ENCODE measurements at regions not wholly inside any gene's neighbourhood (a gene's known extent, or its start where the extent isn't known, plus 50 kb on each side); places are given as distances from the start of the nearest gene placed in this dataset.

DNA sequence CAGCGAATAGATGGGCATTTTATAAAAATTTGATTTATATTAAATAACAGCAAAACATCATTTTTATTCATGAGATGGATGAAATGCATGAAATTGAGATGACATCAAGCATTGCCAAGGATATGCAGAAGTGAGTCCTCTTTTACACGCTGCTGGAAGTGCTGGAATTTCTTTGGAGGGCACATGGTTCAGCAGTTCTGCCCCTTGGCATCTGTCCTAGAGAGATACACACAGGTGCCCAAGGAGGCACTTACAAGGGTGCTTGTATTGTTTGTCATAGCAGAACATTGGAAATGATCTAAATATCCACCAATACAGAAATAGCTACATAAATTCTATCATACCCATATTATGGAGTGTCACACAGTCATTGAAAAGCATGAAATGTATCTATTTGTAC, 441.1 kb upstream of the TMPO start:
- intact Hi-C loops (cut with DNase I), result no loop called here
- no peak for ATAC-seq (ENCODE audit: poor library complexity)
- DNase-seq, result no peak

DNA sequence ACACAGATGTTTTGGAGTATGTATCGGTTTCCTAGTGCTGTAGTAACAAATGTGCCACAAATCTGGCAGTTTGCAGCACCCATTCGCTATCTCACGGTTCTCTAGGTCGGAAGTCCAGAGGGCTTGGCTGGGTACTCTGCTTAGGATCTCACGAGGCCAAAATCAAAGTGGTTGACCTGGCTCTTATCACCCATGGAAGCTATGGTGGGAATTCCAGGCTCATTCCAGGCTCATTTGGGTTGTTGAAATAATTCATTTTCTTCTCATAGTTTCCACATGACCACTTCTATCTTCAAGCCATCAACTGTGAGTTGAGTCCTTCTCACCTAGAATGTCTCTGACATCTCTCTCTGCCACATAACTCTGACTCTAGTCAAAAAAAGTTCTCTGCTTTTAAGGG, 431.0 kb upstream of the TMPO start:
- DNase-seq, result no peak
- intact Hi-C loops (cut with DNase I), result no loop called here
- ATAC-seq (ENCODE audit: poor library complexity), result no peak

DNA sequence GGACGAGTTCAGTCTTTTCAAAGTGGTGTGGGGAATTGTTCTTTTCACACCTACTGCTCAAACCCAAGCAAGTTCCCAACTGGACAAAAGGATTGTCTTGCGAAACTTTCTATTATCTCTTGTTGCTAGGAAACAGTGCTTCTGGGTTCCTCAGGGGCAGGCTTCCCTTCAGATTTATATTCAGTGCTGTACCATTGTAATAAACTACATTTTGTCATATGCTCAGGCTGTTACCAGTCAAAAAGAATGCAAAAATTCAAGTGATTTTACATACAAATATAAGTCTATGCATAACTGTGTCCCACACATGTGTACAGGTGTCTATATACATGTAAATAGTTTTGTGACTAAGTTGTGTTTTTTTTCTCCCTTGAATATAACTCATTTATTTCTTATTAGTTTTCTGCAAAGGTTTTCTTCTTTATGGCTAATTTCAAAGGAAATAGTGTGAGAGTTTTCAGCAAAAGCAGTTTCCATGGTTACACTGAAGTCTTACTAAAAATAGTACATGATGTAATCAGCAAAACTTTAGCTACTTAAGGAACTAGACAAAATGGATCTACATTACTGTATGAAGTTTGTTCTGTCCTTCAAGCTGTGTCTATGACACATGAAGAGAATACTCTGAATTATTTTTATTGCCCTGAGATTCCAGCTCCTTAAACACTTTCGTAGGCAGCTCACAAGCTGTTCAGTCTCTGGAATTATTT, 430.2 kb upstream of the TMPO start:
- DNase-seq, result no peak
- intact Hi-C loops (cut with DNase I), result no loop called here
- no peak for ATAC-seq (ENCODE audit: poor library complexity)

DNA sequence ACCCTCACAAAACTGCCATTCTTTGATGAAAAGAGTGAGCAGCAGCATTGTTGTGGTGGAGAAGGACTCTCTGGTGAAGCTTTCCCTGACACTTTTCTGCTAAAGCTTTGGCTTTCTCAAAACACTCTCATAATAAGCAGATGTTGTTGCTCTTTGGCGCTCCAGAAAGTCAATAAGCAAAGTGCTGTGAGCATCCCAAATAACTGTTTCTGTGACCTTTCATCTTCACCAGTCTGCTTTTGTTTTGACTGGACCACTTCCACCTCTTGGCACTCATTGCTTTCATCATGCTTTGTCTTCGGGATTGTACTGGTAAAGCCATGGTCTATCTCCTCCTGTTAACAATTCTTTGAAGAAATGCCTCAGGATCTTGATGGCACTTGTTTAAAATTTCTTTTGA, 424.7 kb upstream of the TMPO start:
- intact Hi-C loops (cut with DNase I), result no loop called here
- no peak for DNase-seq
- ATAC-seq (ENCODE audit: poor library complexity), result no peak

DNA sequence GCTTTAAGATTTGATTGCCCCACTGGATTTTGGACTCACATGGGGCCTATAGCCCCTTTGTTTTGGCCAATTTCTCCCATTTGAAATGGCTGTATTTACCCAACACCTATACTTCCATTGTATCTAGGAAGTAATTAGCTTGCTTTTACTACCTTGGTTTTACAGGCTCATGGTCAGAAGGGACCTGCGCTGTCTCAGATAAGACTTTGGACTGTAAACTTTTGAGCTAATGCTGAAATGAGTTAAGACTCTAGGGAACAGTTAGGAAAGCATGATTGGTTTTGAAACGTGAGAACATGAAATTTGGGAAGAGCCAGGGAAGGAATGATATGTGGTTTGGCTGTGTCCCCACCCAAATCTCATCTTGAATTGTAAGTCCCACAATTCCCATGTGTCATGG, 419.0 kb upstream of the TMPO start:
- ATAC-seq (ENCODE audit: poor library complexity), result no peak
- intact Hi-C loops (cut with DNase I), result no loop called here

DNA sequence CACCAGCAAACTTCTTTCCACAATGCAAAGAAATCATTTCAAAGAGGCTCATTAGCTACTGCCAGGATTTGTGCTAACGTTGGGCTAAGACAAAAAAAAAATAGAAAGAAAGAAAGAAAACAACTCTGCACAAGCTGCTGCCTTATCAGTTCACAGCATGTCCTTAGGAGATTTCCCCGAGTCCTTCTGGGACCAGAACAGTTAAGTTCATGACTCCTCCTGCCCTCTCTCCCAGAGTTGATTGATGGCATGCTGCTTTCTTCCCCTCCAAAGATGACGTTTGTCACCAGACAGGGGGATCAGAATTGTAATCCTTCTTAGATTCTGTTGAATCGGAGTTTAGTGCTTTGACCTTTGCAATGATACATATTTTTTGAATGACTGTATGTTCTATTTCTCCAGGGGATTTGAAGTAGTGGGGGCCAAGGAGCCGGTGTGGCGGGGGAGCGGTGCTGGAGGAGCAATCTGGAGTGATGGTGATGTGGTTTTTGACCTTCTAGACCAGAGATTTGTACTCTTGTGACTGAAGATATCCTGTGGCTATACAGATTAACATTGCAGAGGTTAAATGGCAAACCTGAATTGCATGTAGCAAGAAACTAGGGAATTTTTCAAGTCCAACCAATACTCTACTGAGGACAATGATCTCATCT, 409.2 kb upstream of the TMPO start:
- no peak for ATAC-seq (ENCODE audit: poor library complexity)
- intact Hi-C loops (cut with DNase I), result no loop called here
- no peak for DNase-seq

More for the DNA sequence above, 419.0 kb upstream of the TMPO start:
- DNase-seq, result no peak

DNA sequence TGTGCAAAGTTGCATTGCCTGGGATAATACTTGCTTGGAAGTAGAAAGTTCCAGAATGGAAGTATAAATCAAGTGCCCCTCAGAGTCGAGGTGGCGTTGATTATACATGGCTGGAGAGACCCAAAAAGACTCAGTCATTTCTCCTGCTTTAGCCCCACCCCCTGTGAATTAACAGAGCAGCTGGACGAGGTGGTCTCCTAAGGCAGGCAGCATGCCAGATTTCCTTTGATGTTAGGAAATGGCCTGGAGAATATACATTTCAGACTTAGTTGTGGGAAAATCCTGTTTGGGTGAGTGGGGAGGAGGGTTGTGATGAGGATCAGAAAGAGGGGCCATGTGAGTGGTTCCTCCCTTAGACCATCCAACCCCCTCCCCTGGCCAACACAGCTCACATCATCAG, 406.1 kb upstream of the TMPO start:
- intact Hi-C loops (cut with DNase I), result no loop called here
- ATAC-seq (ENCODE audit: poor library complexity), result no peak

DNA sequence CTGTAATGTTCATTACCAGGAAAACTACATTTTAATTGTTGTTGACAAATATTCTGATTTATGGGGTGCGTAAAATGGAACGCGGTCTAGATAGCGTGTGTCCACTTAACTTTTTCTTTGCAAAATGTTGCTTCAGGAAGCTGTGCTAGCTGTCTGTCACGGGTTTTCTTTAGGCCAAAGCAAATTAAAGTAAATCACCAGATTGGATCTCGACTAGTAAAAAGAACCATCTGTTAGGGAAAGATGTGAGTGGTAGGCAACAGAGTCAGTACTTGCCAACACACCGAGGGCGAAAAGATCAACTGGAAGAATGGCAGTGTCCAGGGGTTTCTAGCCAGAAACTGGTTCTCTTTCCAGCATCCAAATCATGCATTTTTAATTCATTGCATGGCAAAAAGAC, 404.9 kb upstream of the TMPO start:
- intact Hi-C loops (cut with DNase I), result no loop called here
- no peak for DNase-seq
- no peak for ATAC-seq (ENCODE audit: poor library complexity)

More for the DNA sequence above, 406.1 kb upstream of the TMPO start:
- no peak for DNase-seq

DNA sequence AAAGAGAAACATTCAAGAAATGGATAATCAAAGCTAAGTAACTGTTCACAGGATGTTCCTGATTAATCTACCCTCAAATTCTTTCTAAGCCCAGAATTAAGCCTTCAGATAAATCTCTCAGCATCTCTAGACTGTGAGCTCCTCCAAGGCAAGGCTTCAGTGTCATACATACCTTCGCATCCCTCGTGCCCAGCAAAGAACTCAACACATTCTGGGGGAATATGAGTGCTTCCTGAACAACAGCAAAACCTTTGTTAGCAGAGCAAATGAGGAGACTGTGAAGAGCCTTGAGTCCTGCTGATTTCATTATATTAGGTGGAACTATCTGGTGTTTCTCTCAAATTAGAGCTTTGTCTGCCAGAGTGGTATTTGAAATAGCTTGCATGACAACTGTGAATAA, 401.8 kb upstream of the TMPO start:
- intact Hi-C loops (cut with DNase I), result no loop called here
- ATAC-seq (ENCODE audit: poor library complexity), result no peak

DNA sequence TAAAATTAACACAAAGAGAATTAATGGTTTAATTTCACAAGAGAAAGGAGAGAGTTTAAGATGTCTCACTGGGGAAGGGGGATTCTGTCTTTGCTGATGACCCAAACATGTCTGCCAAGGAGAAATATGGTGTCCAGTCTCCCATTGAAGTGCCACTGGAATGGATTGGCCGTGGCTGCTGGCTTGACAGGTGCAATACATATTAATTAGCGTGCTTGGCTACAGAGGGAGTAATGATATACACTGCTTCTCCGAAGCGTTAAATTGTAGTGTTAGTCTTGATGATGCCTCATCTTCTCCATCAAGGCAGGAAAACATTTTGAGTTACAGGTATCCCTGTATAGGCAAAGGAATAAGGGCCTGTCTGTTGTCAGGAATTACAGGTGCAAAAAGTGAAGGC, 393.4 kb upstream of the TMPO start:
- intact Hi-C loops (cut with DNase I), result no loop called here
- ATAC-seq (ENCODE audit: poor library complexity) (no peak), DNase-seq (no peak)

More for the DNA sequence above, 401.8 kb upstream of the TMPO start:
- DNase-seq, result no peak

DNA sequence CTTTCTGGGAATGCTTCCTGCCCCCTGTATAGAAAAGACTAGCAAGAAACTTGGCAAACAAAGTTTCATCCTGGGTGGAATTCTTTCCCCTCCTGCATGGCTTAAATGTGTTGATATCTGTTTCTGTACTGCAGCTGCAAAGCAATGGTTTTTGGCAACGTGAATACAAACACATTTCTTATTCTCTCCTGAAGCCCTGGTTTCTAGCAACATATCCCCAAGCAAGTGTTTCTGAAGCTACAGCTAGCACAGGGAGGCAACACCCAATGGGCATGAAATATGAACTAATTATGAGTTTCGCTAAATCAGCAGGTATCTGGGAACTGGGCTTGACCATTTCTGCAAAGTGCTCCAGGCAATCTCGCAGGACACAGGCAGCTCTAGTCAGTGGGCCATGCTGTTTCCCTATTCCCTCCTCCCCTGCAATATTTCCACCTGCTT, 392.3 kb upstream of the TMPO start:
- ATAC-seq (ENCODE audit: poor library complexity), result no peak
- intact Hi-C loops (cut with DNase I), result no loop called here
- no peak for DNase-seq

DNA sequence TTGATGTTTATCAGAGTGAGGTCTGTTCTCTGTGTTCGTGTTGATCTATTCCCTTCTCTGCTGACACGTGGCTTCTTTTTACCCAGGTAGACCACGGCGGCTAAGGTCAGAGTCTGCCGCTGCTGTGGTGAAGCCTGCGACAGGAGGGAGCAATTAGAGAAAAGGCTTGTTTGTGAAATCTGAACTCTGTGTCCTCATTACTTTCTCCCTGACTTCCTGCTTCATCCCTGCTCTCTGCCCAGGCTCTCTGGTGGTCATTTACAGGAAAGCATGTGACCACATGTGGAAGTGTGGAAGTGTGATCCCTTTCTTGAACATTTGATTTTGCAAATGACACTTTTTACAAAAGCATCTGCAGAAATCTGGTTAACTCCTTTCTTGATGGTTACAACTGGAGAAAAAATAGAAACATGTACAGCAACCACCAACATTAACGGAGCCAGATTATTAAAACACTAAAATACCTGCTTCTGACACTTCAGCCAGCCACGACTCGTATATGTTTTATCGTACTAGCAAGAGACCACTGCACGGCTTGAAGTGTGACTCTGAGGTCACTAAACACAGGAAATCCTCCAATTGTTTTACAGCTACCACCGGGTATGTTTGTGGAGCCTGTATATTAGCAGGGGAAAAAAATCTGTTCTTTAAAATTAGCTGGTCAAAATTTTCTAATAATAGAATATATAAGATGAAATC, 388.6 kb upstream of the TMPO start:
- intact Hi-C loops (cut with DNase I), result no loop called here
- no peak for ATAC-seq (ENCODE audit: poor library complexity)
- no peak for DNase-seq

DNA sequence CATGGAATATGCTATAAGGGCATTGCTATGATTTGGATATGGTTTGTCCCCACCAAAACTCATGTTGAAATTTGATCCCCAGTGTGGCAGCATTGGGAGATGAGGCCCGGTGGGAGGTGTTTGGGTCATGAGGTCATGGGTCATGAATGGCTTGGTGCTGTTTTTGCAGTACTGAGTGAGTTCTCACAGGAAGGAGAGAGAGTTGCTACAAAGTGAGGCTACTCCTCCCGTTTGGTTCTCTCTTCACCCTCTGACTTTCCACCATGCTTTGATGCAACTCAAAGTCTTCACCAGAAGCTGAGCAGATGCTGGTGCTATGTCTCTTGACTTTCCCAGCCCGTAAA, 388.1 kb upstream of the TMPO start:
- intact Hi-C loops (cut with DNase I), result no loop called here
- DNase-seq (no peak), ATAC-seq (ENCODE audit: poor library complexity) (no peak)

DNA sequence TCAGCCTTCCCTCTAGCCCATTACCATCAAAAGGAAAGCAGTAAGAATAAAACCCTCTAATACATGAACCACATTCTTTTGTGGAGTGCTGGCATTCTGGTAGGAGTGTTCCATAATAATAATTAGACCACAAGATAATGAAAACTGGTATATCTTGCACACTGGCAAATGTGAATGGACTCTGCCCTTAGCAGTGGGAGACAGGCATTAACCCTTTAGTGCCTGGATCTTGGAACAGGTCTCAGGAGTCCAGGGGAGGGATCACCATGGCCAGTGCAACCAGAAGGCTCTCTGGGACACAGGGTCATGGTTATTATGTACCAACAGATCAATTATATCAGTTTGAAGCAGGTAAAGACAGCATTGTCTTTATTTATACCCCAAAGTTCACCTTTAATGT, 387.5 kb upstream of the TMPO start:
- DNase-seq (no peak), ATAC-seq (ENCODE audit: poor library complexity) (no peak)
- intact Hi-C loops (cut with DNase I), result no loop called here

DNA sequence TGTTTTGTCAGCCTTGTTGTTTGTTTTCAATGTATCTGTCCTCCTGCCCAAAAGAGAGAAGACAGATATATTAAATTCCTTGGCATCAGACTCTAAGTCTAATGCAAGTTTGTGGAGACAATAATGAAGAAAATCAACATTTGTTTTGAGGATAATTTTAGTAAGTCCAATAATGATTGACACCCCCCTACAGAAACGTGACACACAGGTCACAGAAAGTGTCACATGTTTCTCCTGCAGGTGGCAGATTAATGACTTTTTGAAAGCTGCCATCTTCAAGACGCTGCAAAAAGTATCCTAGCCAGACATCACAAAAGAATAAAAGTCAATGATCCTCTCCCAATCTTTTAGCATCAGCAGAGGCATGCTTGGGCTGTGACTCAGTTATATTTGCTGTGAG, 378.8 kb upstream of the TMPO start:
- ATAC-seq (ENCODE audit: poor library complexity), result no peak
- intact Hi-C loops (cut with DNase I), result no loop called here
- no peak for DNase-seq

DNA sequence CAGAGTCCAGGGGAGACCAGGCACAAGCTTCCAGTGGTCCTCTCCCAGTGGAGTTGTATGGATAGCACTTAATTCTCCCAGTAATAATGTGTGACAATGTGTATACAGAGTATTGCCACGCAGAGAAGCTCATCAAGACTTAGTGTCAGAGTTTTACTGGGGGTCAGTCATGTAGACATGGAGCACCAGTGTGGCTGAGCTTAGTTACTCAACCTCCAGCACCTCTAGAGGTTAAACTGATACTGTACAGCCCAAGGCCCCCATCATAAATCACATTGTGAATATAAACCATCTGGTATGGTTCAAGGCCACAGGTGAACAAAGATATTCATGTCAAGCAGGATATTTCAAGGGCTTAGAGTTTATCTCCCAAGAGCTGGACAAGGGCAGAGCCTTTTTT, 378.1 kb upstream of the TMPO start:
- ATAC-seq (ENCODE audit: poor library complexity) (no peak), DNase-seq (no peak)
- intact Hi-C loops (cut with DNase I), result no loop called here

DNA sequence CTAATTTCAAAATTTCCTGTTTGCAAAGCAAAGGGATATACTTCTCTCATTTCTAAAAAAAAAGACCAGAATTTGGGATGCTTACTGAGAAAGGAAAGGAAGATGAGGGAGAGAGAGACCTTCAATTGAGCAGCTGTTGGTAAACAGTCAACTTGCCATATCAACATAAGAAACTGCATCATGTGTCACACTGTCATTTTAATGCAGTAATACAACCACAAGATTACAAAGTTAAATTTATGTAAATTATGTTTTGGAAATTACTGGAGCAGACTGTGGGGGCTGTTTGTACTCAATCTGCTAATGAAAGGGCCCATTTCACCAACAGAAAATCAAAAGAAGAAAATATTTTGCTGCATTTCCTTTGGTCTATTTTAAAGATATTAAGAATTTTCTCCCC, 370.4 kb upstream of the TMPO start:
- intact Hi-C loops (cut with DNase I), result no loop called here
- DNase-seq (no peak), ATAC-seq (ENCODE audit: poor library complexity) (no peak)

DNA sequence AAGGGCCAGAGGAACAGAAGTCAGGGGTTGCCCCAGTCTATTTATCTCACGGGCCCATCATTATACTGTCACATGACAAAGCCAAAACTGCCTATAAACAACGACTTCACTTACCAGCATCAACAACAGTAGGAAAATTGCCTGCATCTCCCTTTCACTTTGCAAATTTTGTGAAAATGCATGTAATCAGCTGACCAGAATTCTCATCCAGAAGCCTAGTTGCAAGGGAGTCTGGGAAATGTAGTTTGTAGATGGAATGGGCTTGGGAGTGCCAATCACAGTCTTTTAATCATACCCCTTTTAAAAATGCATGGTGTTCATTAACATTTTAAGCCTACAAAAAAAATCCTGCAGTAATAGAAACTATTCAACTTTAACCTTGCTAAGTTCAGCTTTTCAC, 369.3 kb upstream of the TMPO start:
- no peak for ATAC-seq (ENCODE audit: poor library complexity)
- no peak for DNase-seq
- intact Hi-C loops (cut with DNase I), result no loop called here

DNA sequence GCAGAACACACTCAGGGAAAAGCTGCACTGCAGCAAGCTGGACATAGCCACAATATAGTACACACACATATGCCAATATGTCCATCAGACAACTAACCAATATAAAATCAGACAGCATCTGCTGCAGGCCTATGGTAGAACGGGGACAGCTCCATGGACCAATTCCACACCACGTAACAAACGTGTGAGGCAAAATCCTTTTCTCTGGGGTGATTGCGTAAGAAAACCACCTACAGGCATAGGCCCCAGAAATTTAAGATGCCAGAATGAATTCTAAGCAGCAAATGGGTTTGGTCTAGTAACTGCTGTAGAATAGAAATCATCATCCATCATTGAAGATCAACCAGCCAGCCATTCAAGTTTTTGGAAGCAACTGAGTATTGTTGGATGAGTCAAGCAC, 368.9 kb upstream of the TMPO start:
- DNase-seq, result no peak
- intact Hi-C loops (cut with DNase I), result no loop called here
- no peak for ATAC-seq (ENCODE audit: poor library complexity)

DNA sequence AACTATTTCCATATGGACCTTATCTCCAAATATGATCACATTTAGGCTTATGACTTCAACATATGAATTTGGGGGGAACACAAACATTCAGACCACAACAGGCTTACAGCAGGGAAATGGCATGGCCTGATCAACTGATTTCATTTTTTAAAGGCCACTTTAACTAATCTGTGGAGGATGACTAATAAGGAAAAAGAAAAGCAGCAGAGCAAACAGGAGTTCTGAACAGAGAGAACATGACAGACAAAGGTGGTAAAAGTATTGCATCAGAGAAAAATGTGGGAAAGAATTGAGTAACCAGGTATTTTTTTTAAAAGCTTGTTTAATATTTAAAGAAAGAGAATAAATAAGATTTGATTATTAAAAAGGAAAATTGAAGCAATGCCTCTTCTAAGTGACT, 366.1 kb upstream of the TMPO start:
- DNase-seq (no peak), ATAC-seq (ENCODE audit: poor library complexity) (no peak)
- intact Hi-C loops (cut with DNase I), result no loop called here
